B cell (primary cell): ENCODE measurements at regions not wholly inside any gene's neighbourhood (a gene's known extent, or its start where the extent isn't known, plus 50 kb on each side); places are given as distances from the start of the nearest gene placed in this dataset.

ENCODE experiments used
- ATAC-seq: fragments of 200-7000 bp; cut with Tn5 transposase; one replicate; pipeline ENCODE4 v1.10.0; 2021; ENCODE audit warnings: low read depth, mild to moderate bottlenecking, moderate number of reproducible peaks, moderate library complexity
- CTCF ChIA-PET: fragments of 350-600 bp; sonication (Branson Sonifier 250); formaldehyde crosslinking; loops from one replicate; lab custom pipeline; 2021; ENCODE audit warnings: antibody characterized with exemption, inconsistent platforms; lab: Charles Lee
- POLR2A ChIA-PET: fragments of 350-600 bp; sonication (Branson Sonifier 250); formaldehyde crosslinking; loops from one replicate; lab custom pipeline; 2021; ENCODE audit warnings: antibody characterized with exemption; lab: Charles Lee
- DNase-seq: peaks from one replicate; pipeline ENCODE4 v3.0.0; 2013
- H2AFZ ChIP-seq: 2 replicates; pipeline ENCODE4 v1.6.1; 2012; ENCODE audit warnings: mild to moderate bottlenecking, low read depth, low read length; ENCODE audit not compliant: insufficient read depth, poor library complexity, severe bottlenecking
- H3K27ac ChIP-seq, 2 donors: 1 replicate in 1 of 2; 2 replicates in 1 of 2; pipeline ENCODE4 v1.5.1; 2012 to 2013; ENCODE audit warnings: low read length in 2 of 2, mild to moderate bottlenecking in 2 of 2, moderate library complexity in 1 of 2
- H3K27me3 ChIP-seq, 4 experiments: fragments of 200-600 bp in 1 of 4; sonication (generic) in 1 of 4; replicated peaks in 1 of 4; 1 replicate in 2 of 4; 2 replicates in 2 of 4; pipeline versions ENCODE4 v1.6.1 to v1.7.0; 2013 to 2016; ENCODE audit warnings: low read length in 3 of 4, mild to moderate bottlenecking in 2 of 4, mixed read lengths in 1 of 4, moderate library complexity in 1 of 4; ENCODE audit not compliant: insufficient read depth in 4 of 4, control insufficient read depth in 3 of 4; ENCODE audit errors: control extremely low read depth in 1 of 4
- H3K36me3 ChIP-seq, 2 experiments: replicated peaks in 1 of 2; 1 replicate in 1 of 2; 2 replicates in 1 of 2; pipeline versions ENCODE4 v1.6.1 to v1.7.1; 2013; ENCODE audit warnings: low read length in 1 of 2; ENCODE audit not compliant: insufficient read depth in 2 of 2, control insufficient read depth in 1 of 2; ENCODE audit errors: control extremely low read depth in 1 of 2, extremely low read depth in 1 of 2
- H3K4me1 ChIP-seq, 2 donors: fragments of 200-600 bp in 1 of 2; sonication (generic) in 1 of 2; 1 replicate in 1 of 2; 2 replicates in 1 of 2; pipeline versions ENCODE4 v1.5.1 to v1.6.1; 2013 to 2017; ENCODE audit warnings: low read length in 2 of 2; ENCODE audit not compliant: control insufficient read depth in 2 of 2, insufficient read depth in 2 of 2
- H3K4me2 ChIP-seq: replicated peaks from 2 replicates; pipeline ENCODE3; 2012; ENCODE audit warnings: mild to moderate bottlenecking, low read depth, low read length; ENCODE audit not compliant: poor library complexity, severe bottlenecking
- H3K4me3 ChIP-seq, 5 experiments: fragments of 200-600 bp in 1 of 5; sonication (generic) in 1 of 5; 1 replicate in 3 of 5; 2 replicates in 2 of 5; pipeline versions ENCODE4 v1.5.1 to v1.7.0; 2011 to 2016; ENCODE audit warnings: low read length in 4 of 5, mild to moderate bottlenecking in 4 of 5, low read depth in 2 of 5, control low read depth in 1 of 5, moderate library complexity in 1 of 5; ENCODE audit not compliant: insufficient read depth in 1 of 5; ENCODE audit errors: control extremely low read depth in 1 of 5, extremely low read depth in 1 of 5
- H3K79me2 ChIP-seq: fragments of 200-600 bp; sonication (generic); one replicate; pipeline ENCODE4 v1.6.0; 2016; ENCODE audit warnings: low read length; ENCODE audit not compliant: control insufficient read depth, insufficient read depth
- H3K9ac ChIP-seq: fragments of 200-600 bp; sonication (generic); 2 replicates; pipeline ENCODE4 v1.6.1; 2017; ENCODE audit warnings: mild to moderate bottlenecking, low read length, moderate library complexity
- H3K9me3 ChIP-seq, 3 donors: one replicate each; pipeline versions ENCODE4 v1.6.1 to v1.7.1; 2013; ENCODE audit warnings: low read length in 2 of 3; ENCODE audit not compliant: control insufficient read depth in 2 of 3, insufficient read depth in 1 of 3; ENCODE audit errors: control extremely low read depth in 1 of 3
- H4K20me1 ChIP-seq: 2 replicates; pipeline ENCODE4 v1.6.0; 2012; ENCODE audit warnings: mild to moderate bottlenecking, low read length; ENCODE audit not compliant: insufficient read depth, control insufficient read depth, poor library complexity, severe bottlenecking
- H3K27ac Mint-ChIP-seq: one replicate; pipeline ENCODE4 v1.8.0; 2021; ENCODE audit warnings: mixed read lengths
- H3K27me3 Mint-ChIP-seq: one replicate; pipeline ENCODE4 v1.8.0; 2021; ENCODE audit warnings: mixed read lengths
- H3K4me1 Mint-ChIP-seq: one replicate; pipeline ENCODE4 v1.8.0; 2021; ENCODE audit warnings: mixed read lengths
- H3K4me3 Mint-ChIP-seq: one replicate; pipeline ENCODE4 v1.8.0; 2021; ENCODE audit warnings: mixed read lengths
- H3K9me3 Mint-ChIP-seq: one replicate; pipeline ENCODE4 v1.8.0; 2022; ENCODE audit warnings: mixed read lengths; ENCODE audit not compliant: insufficient read depth
- CTCF ChIP-seq: fragments of 200-600 bp; IDR thresholded peaks from one replicate; pipeline ENCODE4 v1.8.0; 2022; ENCODE audit warnings: antibody characterized with exemption, mild to moderate bottlenecking
- EZH2 ChIP-seq: IDR thresholded peaks from 2 replicates; pipeline ENCODE4 v1.6.1; 2012; ENCODE audit warnings: borderline replicate concordance, low read depth, mild to moderate bottlenecking, moderate library complexity, low read length; ENCODE audit not compliant: insufficient read depth, poor library complexity, severe bottlenecking
- WGBS: methylation state at CpG from one replicate; pipeline ENCODE4 v1.1.5; 2013; ENCODE audit warnings: missing lambda C conversion rate; ENCODE audit not compliant: insufficient coverage; 5-methylcytosine and 5-hydroxymethylcytosine counted together
- intact Hi-C: fragments of 100-400 bp; cut with micrococcal nuclease; formaldehyde crosslinking; loops from one replicate; pipeline ENCODE4 v1.10.0; 2022

GRCh38 chr20:17024513-17025119 lies 202.2 kb upstream of the PCSK2 start:
- H3K79me2 ChIP-seq = no peaks in the 10 kb centered on the region
- no peaks in the 10 kb centered on the region for H3K4me1 ChIP-seq
- H2AFZ ChIP-seq = no peak overlapping the region
- no peaks in the 10 kb centered on the region for H3K36me3 ChIP-seq
- peaks cover 5% of the 10 kb centered on the region for H3K9me3 Mint-ChIP-seq
- TF ChIP-seq EZH2 (no peak), CTCF (no peak)
- CTCF ChIA-PET = no interaction called here
- no peak overlapping the region for H3K4me3 Mint-ChIP-seq
- no peaks in the 10 kb centered on the region for H4K20me1 ChIP-seq
- WGBS = 62% methylated on average over 4 of the region's 5 CpGs
- H3K4me3 ChIP-seq = no peak overlapping the region
- POLR2A ChIA-PET = no interaction called here
- H3K9ac ChIP-seq = no peak overlapping the region
- no peak overlapping the region for H3K27ac ChIP-seq
- DNase-seq = no peak
- intact Hi-C loops = no loop called here
- H3K27me3 ChIP-seq = no peaks in the 10 kb centered on the region
- peaks cover 0 to 2% (median 0%) of the 10 kb centered on the region in 3 donors for H3K9me3 ChIP-seq
- no peaks in the 10 kb centered on the region for H3K4me1 Mint-ChIP-seq
- no peak overlapping the region for H3K27ac Mint-ChIP-seq
- ATAC-seq = no peak
- no peak overlapping the region for H3K4me2 ChIP-seq
- peaks cover 6% of the 10 kb centered on the region for H3K27me3 Mint-ChIP-seq

- H3K9me3 ChIP-seq = peaks cover 0 to 4% (median 0%) of the 10 kb centered on the region in 3 donors
- ATAC-seq (no peak), DNase-seq (no peak)
- TF ChIP-seq CTCF (no peak), EZH2 (no peak)
- WGBS = 100% methylated on average over 2 of the region's 2 CpGs
- H3K4me3 Mint-ChIP-seq = no peak overlapping the region
- no peak overlapping the region for H3K27ac Mint-ChIP-seq
- H3K4me1 Mint-ChIP-seq = no peaks in the 10 kb centered on the region
- H3K27me3 ChIP-seq = no peaks in the 10 kb centered on the region
- H3K9ac ChIP-seq = no peak overlapping the region
- H3K36me3 ChIP-seq = no peaks in the 10 kb centered on the region
- H3K27ac ChIP-seq = no peak overlapping the region
- POLR2A ChIA-PET = no interaction called here
- H3K4me1 ChIP-seq = no peaks in the 10 kb centered on the region
- peaks cover 6% of the 10 kb centered on the region for H3K27me3 Mint-ChIP-seq
- H3K4me2 ChIP-seq = no peak overlapping the region
- no peak overlapping the region for H3K4me3 ChIP-seq
- no peak overlapping the region for H2AFZ ChIP-seq
- no peaks in the 10 kb centered on the region for H4K20me1 ChIP-seq
- peaks cover 5% of the 10 kb centered on the region for H3K9me3 Mint-ChIP-seq
- CTCF ChIA-PET = no interaction called here
- intact Hi-C loops = no loop called here
- H3K79me2 ChIP-seq = no peaks in the 10 kb centered on the region
Measured at GRCh38 chr20:17026346-17026745, 200.5 kb upstream of the PCSK2 start.
